ENCODE measurements at regions not wholly inside any gene's neighbourhood (a gene's known extent, or its start where the extent isn't known, plus 50 kb on each side); places are given as distances from the start of the nearest gene placed in this dataset.

GRCh38 chr1:95370691-95371562 lies 136.9 kb downstream of the RWDD3 start:
- no peak for DNase-seq (ENCODE audit: low read depth in 2 of 2)

- DNase-seq (ENCODE audit: low read depth in 2 of 2) = no peak
These were observed 137.8 kb downstream of the RWDD3 start for GRCh38 chr1:95371666-95372282.

- DNase-seq (ENCODE audit: low read depth in 2 of 2) = no peak
These were observed 141.2 kb downstream of the RWDD3 start for GRCh38 chr1:95375174-95375573.

GRCh38 chr1:95380909-95381308 lies 146.9 kb downstream of the RWDD3 start:
- no peak for DNase-seq (ENCODE audit: low read depth in 2 of 2)

GRCh38 chr1:95382000-95382786 lies 148.2 kb downstream of the RWDD3 start:
- no peak for DNase-seq (ENCODE audit: low read depth in 2 of 2)

GRCh38 chr1:95383111-95383510 lies 149.1 kb downstream of the RWDD3 start:
- no peak for DNase-seq (ENCODE audit: low read depth in 2 of 2)

- peak in 1 of 2 donors; percentile 1 for DNase-seq (ENCODE audit: low read depth in 2 of 2)
These were observed 150.6 kb downstream of the RWDD3 start for GRCh38 chr1:95384567-95384966.

GRCh38 chr1:95386371-95386770 lies 152.4 kb downstream of the RWDD3 start:
- DNase-seq (ENCODE audit: low read depth in 2 of 2) = no peak

GRCh38 chr1:95386915-95387314 lies 152.9 kb downstream of the RWDD3 start:
- DNase-seq (ENCODE audit: low read depth in 2 of 2) = no peak

- DNase-seq (ENCODE audit: low read depth in 2 of 2) = no peak
These were observed 154.0 kb downstream of the RWDD3 start for GRCh38 chr1:95388031-95388430.

GRCh38 chr1:95393434-95393833 lies 159.4 kb downstream of the RWDD3 start:
- no peak for DNase-seq (ENCODE audit: low read depth in 2 of 2)

GRCh38 chr1:95396557-95396956 lies 162.5 kb downstream of the RWDD3 start:
- DNase-seq (ENCODE audit: low read depth in 2 of 2) = no peak

GRCh38 chr1:95402780-95403179 lies 168.8 kb downstream of the RWDD3 start:
- no peak for DNase-seq (ENCODE audit: low read depth in 2 of 2)

GRCh38 chr1:95406279-95406678 lies 172.3 kb downstream of the RWDD3 start:
- no peak for DNase-seq (ENCODE audit: low read depth in 2 of 2)

GRCh38 chr1:95407131-95407885 lies 173.3 kb downstream of the RWDD3 start:
- no peak for DNase-seq (ENCODE audit: low read depth in 2 of 2)

GRCh38 chr1:95407886-95408291 lies 173.9 kb downstream of the RWDD3 start:
- DNase-seq (ENCODE audit: low read depth in 2 of 2) = no peak

GRCh38 chr1:95408507-95409136 lies 174.6 kb downstream of the RWDD3 start:
- no peak for DNase-seq (ENCODE audit: low read depth in 2 of 2)

- no peak for DNase-seq (ENCODE audit: low read depth in 2 of 2)
These were observed 175.3 kb downstream of the RWDD3 start for GRCh38 chr1:95409276-95409675.

- no peak for DNase-seq (ENCODE audit: low read depth in 2 of 2)
These were observed 175.9 kb downstream of the RWDD3 start for GRCh38 chr1:95409901-95410300.

- DNase-seq (ENCODE audit: low read depth in 2 of 2) = no peak
These were observed 181.1 kb downstream of the RWDD3 start for GRCh38 chr1:95415146-95415545.

GRCh38 chr1:95426772-95427171 lies 192.8 kb downstream of the RWDD3 start:
- no peak for DNase-seq (ENCODE audit: low read depth in 2 of 2)

Measured in stimulated activated CD8-positive, alpha-beta memory T cell treated with anti-CD3 and anti-CD28 coated beads, Interleukin-15, amount 100 ng/mL, for 48 hours (primary cell).